Liver (tissue), 8 donors: ENCODE measurements at regions not wholly inside any gene's neighbourhood (a gene's known extent, or its start where the extent isn't known, plus 50 kb on each side); places are given as distances from the start of the nearest gene placed in this dataset.

ENCODE experiments used
- DNase-seq: peaks from one replicate; pipeline ENCODE4 v3.0.0-alpha.2; 2017; ENCODE audit warnings: low spot score
- H3K27ac ChIP-seq, 2 donors: one replicate each; pipeline ENCODE4 v1.7.0; 2013; ENCODE audit warnings: inconsistent platforms in 2 of 2, low read length in 2 of 2, control low read depth in 1 of 2, low read depth in 1 of 2, mild to moderate bottlenecking in 1 of 2
- H3K27me3 ChIP-seq, 4 donors: one replicate each; pipeline versions ENCODE4 v1.6.1 to v1.7.0; 2013; ENCODE audit warnings: low read length in 3 of 4, inconsistent platforms in 1 of 4, mild to moderate bottlenecking in 1 of 4, moderate library complexity in 1 of 4; ENCODE audit not compliant: control insufficient read depth in 4 of 4, insufficient read depth in 4 of 4
- H3K36me3 ChIP-seq, 4 donors: one replicate each; pipeline versions ENCODE4 v1.6.1 to v1.7.0; 2013; ENCODE audit warnings: low read length in 3 of 4, mild to moderate bottlenecking in 3 of 4, low read depth in 1 of 4, moderate library complexity in 1 of 4; ENCODE audit not compliant: control insufficient read depth in 4 of 4, insufficient read depth in 3 of 4
- H3K4me1 ChIP-seq, 4 donors: one replicate each; pipeline versions ENCODE4 v1.6.1 to v1.7.0; 2013; ENCODE audit warnings: low read length in 3 of 4, mild to moderate bottlenecking in 3 of 4, moderate library complexity in 1 of 4; ENCODE audit not compliant: control insufficient read depth in 4 of 4, insufficient read depth in 4 of 4
- H3K4me3 ChIP-seq, 3 donors: one replicate each; pipeline versions ENCODE4 v1.6.1 to v1.7.0; 2013; ENCODE audit warnings: low read length in 3 of 3, control low read depth in 1 of 3, low read depth in 1 of 3, mild to moderate bottlenecking in 1 of 3
- H3K9ac ChIP-seq, 2 donors: one replicate each; pipeline ENCODE4 v1.7.0; 2013; ENCODE audit warnings: low read length in 2 of 2, mild to moderate bottlenecking in 2 of 2, moderate library complexity in 2 of 2, control low read depth in 1 of 2, low read depth in 1 of 2
- H3K9me3 ChIP-seq, 4 donors: one replicate each; pipeline versions ENCODE4 v1.6.1 to v1.7.0; 2013; ENCODE audit warnings: low read length in 3 of 4; ENCODE audit not compliant: control insufficient read depth in 4 of 4
- CTCF ChIP-seq: fragments of 150-350 bp; IDR thresholded peaks from 2 replicates; pipeline ENCODE4 v1.5.1; 2017; ENCODE audit warnings: improper control_type of control experiment, low read depth, low read length; ENCODE audit not compliant: missing input control
- EGR1 ChIP-seq, 2 donors: IDR thresholded peaks; 2 replicates each; pipeline ENCODE4 v1.6.1; 2016 to 2018; ENCODE audit warnings: antibody characterized with exemption in 2 of 2, low read depth in 2 of 2
- FOXA1 ChIP-seq: IDR thresholded peaks from 2 replicates; pipeline ENCODE4 v1.6.1; 2016; ENCODE audit warnings: antibody characterized with exemption
- FOXA2 ChIP-seq: IDR thresholded peaks from 2 replicates; pipeline ENCODE4 v1.6.1; 2016; ENCODE audit warnings: antibody characterized with exemption
- GABPA ChIP-seq, 2 donors: IDR thresholded peaks in 1 of 2; conservative IDR thresholded peaks in 1 of 2; 2 replicates each; pipeline ENCODE4 v1.6.1; 2016; ENCODE audit warnings: antibody characterized with exemption in 2 of 2, mild to moderate bottlenecking in 1 of 2, moderate library complexity in 1 of 2
- HNF4A ChIP-seq, 2 donors: conservative IDR thresholded peaks; 2 replicates each; pipeline ENCODE4 v1.6.1; 2016; ENCODE audit warnings: antibody characterized with exemption in 2 of 2, mild to moderate bottlenecking in 2 of 2
- JUND ChIP-seq, 2 donors: IDR thresholded peaks; 2 replicates each; pipeline ENCODE4 v1.6.1; 2016; ENCODE audit warnings: antibody characterized with exemption in 2 of 2
- RXRA ChIP-seq, 2 donors: IDR thresholded peaks; 2 replicates each; pipeline ENCODE4 v1.6.1; 2017 to 2018; ENCODE audit warnings: antibody characterized with exemption in 2 of 2, mild to moderate bottlenecking in 1 of 2
- SP1 ChIP-seq: IDR thresholded peaks from 2 replicates; pipeline ENCODE4 v1.6.1; 2018; ENCODE audit warnings: antibody characterized with exemption, mild to moderate bottlenecking
- TAF1 ChIP-seq: conservative IDR thresholded peaks from 2 replicates; pipeline ENCODE4 v1.6.1; 2016; ENCODE audit warnings: antibody characterized with exemption, mild to moderate bottlenecking
- YY1 ChIP-seq: IDR thresholded peaks from 2 replicates; pipeline ENCODE4 v1.6.1; 2016; ENCODE audit warnings: antibody characterized with exemption, mild to moderate bottlenecking
- ZBTB33 ChIP-seq: IDR thresholded peaks from 2 replicates; pipeline ENCODE4 v1.6.1; 2016; ENCODE audit warnings: antibody characterized with exemption
- WGBS: extraction: QIAGEN DNeasy Blood & Tissue Kit; methylation state at CpG from one replicate; pipeline ENCODE4 v1.1.7; 2013; 5-methylcytosine and 5-hydroxymethylcytosine counted together
- TF ChIP-seq, protein P1 (sequence below): IDR thresholded peaks from 2 replicates; pipeline ENCODE4 v1.6.1; 2016; ENCODE audit warnings: antibody characterized with exemption, mild to moderate bottlenecking
- TF ChIP-seq, protein P2 (sequence below): IDR thresholded peaks from 2 replicates; pipeline ENCODE4 v1.6.1; 2016; ENCODE audit warnings: antibody characterized with exemption
- TF ChIP-seq, protein P3 (sequence below): IDR thresholded peaks from 2 replicates; pipeline ENCODE4 v1.6.1; 2016; ENCODE audit warnings: antibody characterized with exemption
- donor health status: healthy.
- donor health status: healthy.
- donor health status: healthy.
- donor health status: healthy.
- donor health status: healthy.

- no peaks in the 10 kb centered on the region for H3K27me3 ChIP-seq
- H3K9me3 ChIP-seq: no peaks in the 10 kb centered on the region
- no peak for DNase-seq
- H3K4me3 ChIP-seq: no peak overlapping the region
- H3K27ac ChIP-seq: no peak overlapping the region
- H3K36me3 ChIP-seq: no peaks in the 10 kb centered on the region
- no peak for TF ChIP-seq HNF4A (conservative IDR thresholded peaks at IDR 0.05)
- TF ChIP-seq FOXA1: no peak
- TF ChIP-seq, protein P1, sequence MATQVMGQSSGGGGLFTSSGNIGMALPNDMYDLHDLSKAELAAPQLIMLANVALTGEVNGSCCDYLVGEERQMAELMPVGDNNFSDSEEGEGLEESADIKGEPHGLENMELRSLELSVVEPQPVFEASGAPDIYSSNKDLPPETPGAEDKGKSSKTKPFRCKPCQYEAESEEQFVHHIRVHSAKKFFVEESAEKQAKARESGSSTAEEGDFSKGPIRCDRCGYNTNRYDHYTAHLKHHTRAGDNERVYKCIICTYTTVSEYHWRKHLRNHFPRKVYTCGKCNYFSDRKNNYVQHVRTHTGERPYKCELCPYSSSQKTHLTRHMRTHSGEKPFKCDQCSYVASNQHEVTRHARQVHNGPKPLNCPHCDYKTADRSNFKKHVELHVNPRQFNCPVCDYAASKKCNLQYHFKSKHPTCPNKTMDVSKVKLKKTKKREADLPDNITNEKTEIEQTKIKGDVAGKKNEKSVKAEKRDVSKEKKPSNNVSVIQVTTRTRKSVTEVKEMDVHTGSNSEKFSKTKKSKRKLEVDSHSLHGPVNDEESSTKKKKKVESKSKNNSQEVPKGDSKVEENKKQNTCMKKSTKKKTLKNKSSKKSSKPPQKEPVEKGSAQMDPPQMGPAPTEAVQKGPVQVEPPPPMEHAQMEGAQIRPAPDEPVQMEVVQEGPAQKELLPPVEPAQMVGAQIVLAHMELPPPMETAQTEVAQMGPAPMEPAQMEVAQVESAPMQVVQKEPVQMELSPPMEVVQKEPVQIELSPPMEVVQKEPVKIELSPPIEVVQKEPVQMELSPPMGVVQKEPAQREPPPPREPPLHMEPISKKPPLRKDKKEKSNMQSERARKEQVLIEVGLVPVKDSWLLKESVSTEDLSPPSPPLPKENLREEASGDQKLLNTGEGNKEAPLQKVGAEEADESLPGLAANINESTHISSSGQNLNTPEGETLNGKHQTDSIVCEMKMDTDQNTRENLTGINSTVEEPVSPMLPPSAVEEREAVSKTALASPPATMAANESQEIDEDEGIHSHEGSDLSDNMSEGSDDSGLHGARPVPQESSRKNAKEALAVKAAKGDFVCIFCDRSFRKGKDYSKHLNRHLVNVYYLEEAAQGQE: no peak
- no peak for TF ChIP-seq EGR1 (IDR thresholded peaks at IDR 0.05; ENCODE audit: low read depth in 2 of 2)
- TF ChIP-seq SP1: no peak
- no peak for TF ChIP-seq GABPA (IDR thresholded peaks at IDR 0.05 in 1 of 2, conservative IDR thresholded peaks at IDR 0.05 in 1 of 2)
- no peak overlapping the region for H3K9ac ChIP-seq
- no peaks in the 10 kb centered on the region for H3K4me1 ChIP-seq
- 65% methylated on average over 3 of the region's 3 CpGs for WGBS
Measured at GRCh38 chr4:180769791-180770190, 1473.4 kb upstream of the TENM3 start.

DNA sequence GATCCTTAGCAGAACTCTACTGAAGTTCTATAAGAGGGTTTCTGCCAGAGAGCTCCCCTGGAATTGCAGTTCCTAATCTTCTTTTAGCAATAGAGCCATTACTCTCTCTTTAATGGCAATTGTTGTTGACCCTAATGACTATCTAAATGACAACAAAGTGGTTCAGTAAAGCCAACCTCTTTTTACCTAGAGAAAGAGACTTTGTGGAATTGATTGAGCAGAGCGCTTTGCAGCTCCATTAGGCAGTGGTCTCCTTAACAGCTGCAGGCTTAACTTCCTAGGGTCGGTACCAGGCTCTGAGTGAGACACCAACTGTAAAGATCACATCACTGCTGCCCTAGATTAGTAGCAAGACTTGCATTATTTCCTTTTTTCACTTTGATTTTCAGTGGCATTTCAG lies 1472.9 kb upstream of the TENM3 start:
- no peak for DNase-seq
- H3K4me1 ChIP-seq: no peaks in the 10 kb centered on the region
- H3K36me3 ChIP-seq: no peaks in the 10 kb centered on the region
- WGBS: 59% methylated on average over 2 of the region's 2 CpGs
- no peak for TF ChIP-seq CTCF
- TF ChIP-seq FOXA2: no peak
- TF ChIP-seq SP1: no peak
- TF ChIP-seq, protein P2, sequence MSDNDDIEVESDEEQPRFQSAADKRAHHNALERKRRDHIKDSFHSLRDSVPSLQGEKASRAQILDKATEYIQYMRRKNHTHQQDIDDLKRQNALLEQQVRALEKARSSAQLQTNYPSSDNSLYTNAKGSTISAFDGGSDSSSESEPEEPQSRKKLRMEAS: no peak
- TF ChIP-seq ZBTB33: no peak
- TF ChIP-seq YY1: no peak
- TF ChIP-seq TAF1: no peak
- TF ChIP-seq GABPA (IDR thresholded peaks at IDR 0.05 in 1 of 2, conservative IDR thresholded peaks at IDR 0.05 in 1 of 2): no peak
- TF ChIP-seq, protein P3, sequence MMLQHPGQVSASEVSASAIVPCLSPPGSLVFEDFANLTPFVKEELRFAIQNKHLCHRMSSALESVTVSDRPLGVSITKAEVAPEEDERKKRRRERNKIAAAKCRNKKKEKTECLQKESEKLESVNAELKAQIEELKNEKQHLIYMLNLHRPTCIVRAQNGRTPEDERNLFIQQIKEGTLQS: no peak
- TF ChIP-seq, protein P1: no peak
- TF ChIP-seq JUND (IDR thresholded peaks at IDR 0.05): no peak
- no peak for TF ChIP-seq RXRA (IDR thresholded peaks at IDR 0.05)
- no peak for TF ChIP-seq EGR1 (IDR thresholded peaks at IDR 0.05; ENCODE audit: low read depth in 2 of 2)
- H3K9me3 ChIP-seq: no peaks in the 10 kb centered on the region
- H3K27ac ChIP-seq: no peak overlapping the region
- no peak overlapping the region for H3K9ac ChIP-seq
- H3K4me3 ChIP-seq: no peak overlapping the region
- H3K27me3 ChIP-seq: no peaks in the 10 kb centered on the region
